Neural progenitor cell (in vitro differentiated cells): ENCODE measurements at regions not wholly inside any gene's neighbourhood (a gene's known extent, or its start where the extent isn't known, plus 50 kb on each side); places are given as distances from the start of the nearest gene placed in this dataset.

Source experiments
- EZH2 ChIP-seq: fragments of 200-600 bp; sonication (generic); IDR thresholded peaks from 2 replicates; pipeline ENCODE4 v1.6.1; 2017; ENCODE audit warnings: antibody characterized with exemption, mild to moderate bottlenecking, moderate library complexity
- TF ChIP-seq, protein P1 (sequence below): fragments of 200-600 bp; sonication (generic); IDR thresholded peaks from 2 replicates; pipeline ENCODE4 v1.5.1; 2017; ENCODE audit warnings: antibody characterized with exemption, mild to moderate bottlenecking

DNA sequence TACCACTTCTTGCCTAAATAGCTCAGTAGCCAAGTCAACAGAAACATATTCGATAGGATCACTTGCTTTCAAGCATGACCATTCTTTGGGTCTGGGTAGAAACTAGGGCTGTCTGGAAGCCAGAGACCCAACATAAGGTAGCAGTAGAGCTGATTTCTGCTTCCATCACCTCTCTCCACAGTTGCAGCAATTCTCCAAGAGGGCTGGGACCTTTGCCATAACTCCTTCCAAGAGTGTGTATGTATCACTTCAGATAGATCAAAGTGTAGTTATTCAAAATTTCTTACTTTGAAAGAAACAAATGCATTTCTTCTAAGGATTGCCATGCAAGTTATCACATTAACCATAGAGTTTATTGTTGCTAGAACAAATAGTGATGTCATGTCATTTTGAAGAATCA lies 172.0 kb upstream of the GALNT5 start:
- TF ChIP-seq, protein P1, sequence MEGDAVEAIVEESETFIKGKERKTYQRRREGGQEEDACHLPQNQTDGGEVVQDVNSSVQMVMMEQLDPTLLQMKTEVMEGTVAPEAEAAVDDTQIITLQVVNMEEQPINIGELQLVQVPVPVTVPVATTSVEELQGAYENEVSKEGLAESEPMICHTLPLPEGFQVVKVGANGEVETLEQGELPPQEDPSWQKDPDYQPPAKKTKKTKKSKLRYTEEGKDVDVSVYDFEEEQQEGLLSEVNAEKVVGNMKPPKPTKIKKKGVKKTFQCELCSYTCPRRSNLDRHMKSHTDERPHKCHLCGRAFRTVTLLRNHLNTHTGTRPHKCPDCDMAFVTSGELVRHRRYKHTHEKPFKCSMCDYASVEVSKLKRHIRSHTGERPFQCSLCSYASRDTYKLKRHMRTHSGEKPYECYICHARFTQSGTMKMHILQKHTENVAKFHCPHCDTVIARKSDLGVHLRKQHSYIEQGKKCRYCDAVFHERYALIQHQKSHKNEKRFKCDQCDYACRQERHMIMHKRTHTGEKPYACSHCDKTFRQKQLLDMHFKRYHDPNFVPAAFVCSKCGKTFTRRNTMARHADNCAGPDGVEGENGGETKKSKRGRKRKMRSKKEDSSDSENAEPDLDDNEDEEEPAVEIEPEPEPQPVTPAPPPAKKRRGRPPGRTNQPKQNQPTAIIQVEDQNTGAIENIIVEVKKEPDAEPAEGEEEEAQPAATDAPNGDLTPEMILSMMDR = no peak
- TF ChIP-seq EZH2 = no peak
